Effector memory CD4-positive, alpha-beta T cell (primary cell): ENCODE measurements at regions not wholly inside any gene's neighbourhood (a gene's known extent, or its start where the extent isn't known, plus 50 kb on each side); places are given as distances from the start of the nearest gene placed in this dataset.
"Not testable (repeated sequence)": the region's sequence is repeated elsewhere in the genome, so short reads cannot be mapped to it uniquely, and the experiment has no call there.

Source experiments
- DNase-seq, 3 donors: peaks; one replicate each; pipeline ENCODE4 v3.0.0-alpha.2; 2020
- H3K27ac ChIP-seq: 2 replicates; pipeline ENCODE4 v1.7.0; 2013; ENCODE audit warnings: mild to moderate bottlenecking, low read length, moderate library complexity; ENCODE audit not compliant: insufficient read depth, poor library complexity, severe bottlenecking
- H3K27me3 ChIP-seq: replicated peaks from 2 replicates; pipeline ENCODE4 v1.7.0; 2013; ENCODE audit warnings: mild to moderate bottlenecking, low read length; ENCODE audit not compliant: insufficient read depth, control insufficient read depth, poor library complexity, severe bottlenecking
- H3K36me3 ChIP-seq: 2 replicates; pipeline ENCODE4 v1.7.0; 2013; ENCODE audit warnings: mild to moderate bottlenecking, low read length, moderate library complexity; ENCODE audit not compliant: control insufficient read depth, insufficient read depth
- H3K4me1 ChIP-seq: 2 replicates; pipeline ENCODE4 v1.7.0; 2013; ENCODE audit warnings: low read length, mild to moderate bottlenecking; ENCODE audit not compliant: control insufficient read depth, insufficient read depth, poor library complexity, severe bottlenecking
- H3K4me3 ChIP-seq: 2 replicates; pipeline ENCODE4 v1.7.0; 2013; ENCODE audit warnings: low read length, low read depth, mild to moderate bottlenecking; ENCODE audit not compliant: insufficient read depth, poor library complexity, severe bottlenecking
- H3K9me3 ChIP-seq: 2 replicates; pipeline ENCODE4 v1.7.0; 2013; ENCODE audit warnings: mild to moderate bottlenecking, low read length, moderate library complexity; ENCODE audit not compliant: control insufficient read depth

GRCh38 chr4:9715271-9715670, 66.2 kb upstream of the DRD5 start:
- DNase-seq: not testable (repeated sequence)

GRCh38 chr4:9716093-9716492, 65.3 kb upstream of the DRD5 start:
- H3K4me3 ChIP-seq: no peak overlapping the region
- no peaks in the 10 kb centered on the region for H3K36me3 ChIP-seq
- DNase-seq: no peak
- H3K9me3 ChIP-seq: no peaks in the 10 kb centered on the region
- no peak overlapping the region for H3K27ac ChIP-seq
- no peaks in the 10 kb centered on the region for H3K4me1 ChIP-seq
- no peaks in the 10 kb centered on the region for H3K27me3 ChIP-seq

More at GRCh38 chr4:9715271-9715670, 66.2 kb upstream of the DRD5 start:
- not testable (repeated sequence) for H3K27me3 ChIP-seq, H3K9me3 ChIP-seq, H3K27ac ChIP-seq, H3K36me3 ChIP-seq, H3K4me1 ChIP-seq, H3K4me3 ChIP-seq

GRCh38 chr4:9718246-9718939, 63.0 kb upstream of the DRD5 start:
- H3K4me1 ChIP-seq, DNase-seq, H3K27me3 ChIP-seq, H3K9me3 ChIP-seq, H3K4me3 ChIP-seq, H3K27ac ChIP-seq, H3K36me3 ChIP-seq: not testable (repeated sequence)

GRCh38 chr4:9722131-9722530, 59.3 kb upstream of the DRD5 start:
- not testable (repeated sequence) for H3K9me3 ChIP-seq, H3K4me1 ChIP-seq, H3K27me3 ChIP-seq, H3K27ac ChIP-seq, H3K36me3 ChIP-seq, H3K4me3 ChIP-seq, DNase-seq
